WTC11 (cell line): ENCODE measurements at regions not wholly inside any gene's neighbourhood (a gene's known extent, or its start where the extent isn't known, plus 50 kb on each side); places are given as distances from the start of the nearest gene placed in this dataset.

Experiments
- ATAC-seq: fragments of 200-7000 bp; cut with Tn5 transposase; 2 replicates; pipeline ENCODE4 v1.10.0; 2021; ENCODE audit warnings: mild to moderate bottlenecking, moderate library complexity
- CTCF ChIA-PET: fragments of 300-600 bp; sonication (Branson Sonifier 250); formaldehyde crosslinking; loops from one replicate; lab custom pipeline; 2021; ENCODE audit warnings: antibody characterized with exemption; lab: Charles Lee
- POLR2A ChIA-PET: fragments of 350-600 bp; sonication (Branson Sonifier 250); formaldehyde crosslinking; loops from one replicate; lab custom pipeline; 2021; ENCODE audit warnings: antibody characterized with exemption; lab: Charles Lee
- DNase-seq: peaks from one replicate; pipeline ENCODE4 v3.0.0; 2021; ENCODE audit warnings: low spot score
- H3K27ac Mint-ChIP-seq: 2 replicates; pipeline ENCODE4 v1.8.0; 2021; ENCODE audit warnings: mixed read lengths
- H3K27me3 Mint-ChIP-seq: 2 replicates; pipeline ENCODE4 v1.8.0; 2021; ENCODE audit warnings: low read depth, mild to moderate bottlenecking, moderate library complexity, mixed read lengths
- H3K36me3 Mint-ChIP-seq: 2 replicates; pipeline ENCODE4 v1.8.0; 2021; ENCODE audit warnings: mixed read lengths
- H3K4me1 Mint-ChIP-seq: 2 replicates; pipeline ENCODE4 v1.8.0; 2022; ENCODE audit warnings: mixed read lengths
- H3K4me3 Mint-ChIP-seq: 2 replicates; pipeline ENCODE4 v1.8.0; 2021; ENCODE audit warnings: mild to moderate bottlenecking, moderate library complexity, mixed read lengths
- H3K9me3 Mint-ChIP-seq: 2 replicates; pipeline ENCODE4 v1.8.0; 2021; ENCODE audit warnings: mixed read lengths
- CBFB ChIP-seq: sonication (generic); formaldehyde crosslinking; IDR thresholded peaks from 2 replicates; pipeline ENCODE4 v1.8.1; 2022; ENCODE audit warnings: mild to moderate bottlenecking, low read depth, missing genetic modification reagents
- CREM ChIP-seq: sonication (generic); formaldehyde crosslinking; IDR thresholded peaks from 2 replicates; pipeline ENCODE4 v1.8.1; 2022; ENCODE audit warnings: mild to moderate bottlenecking, missing genetic modification reagents, moderate library complexity
- E2F1 ChIP-seq: sonication (generic); formaldehyde crosslinking; IDR thresholded peaks from 2 replicates; pipeline ENCODE4 v1.8.0; 2022; ENCODE audit warnings: mild to moderate bottlenecking, missing genetic modification reagents
- GTF2I ChIP-seq: fragments of 250-450 bp; sonication (Bioruptor Pico); conservative IDR thresholded peaks from 2 replicates; pipeline ENCODE4 v1.4.0; 2021; ENCODE audit warnings: mild to moderate bottlenecking
- KAT7 ChIP-seq: sonication (generic); formaldehyde crosslinking; IDR thresholded peaks from 2 replicates; pipeline ENCODE4 v1.8.1; 2023; ENCODE audit warnings: missing genetic modification reagents, mild to moderate bottlenecking, borderline replicate concordance
- MYBL2 ChIP-seq: sonication (generic); formaldehyde crosslinking; IDR thresholded peaks from 2 replicates; pipeline ENCODE4 v1.8.1; 2023; ENCODE audit warnings: mild to moderate bottlenecking, moderate library complexity, missing genetic modification reagents
- NFE2L1 ChIP-seq: sonication (generic); formaldehyde crosslinking; IDR thresholded peaks from 2 replicates; pipeline ENCODE4 v1.8.1; 2023; ENCODE audit warnings: missing genetic modification reagents
- PRRX2 ChIP-seq: fragments of 250-450 bp; sonication (Bioruptor Pico); IDR thresholded peaks from 2 replicates; pipeline ENCODE4 v1.8.0; 2021; ENCODE audit warnings: mild to moderate bottlenecking
- SMAD4 ChIP-seq: sonication (generic); formaldehyde crosslinking; IDR thresholded peaks from 2 replicates; pipeline ENCODE4 v1.8.0; 2022; ENCODE audit warnings: mild to moderate bottlenecking, missing genetic modification reagents
- TP53 ChIP-seq: sonication (generic); formaldehyde crosslinking; IDR thresholded peaks from 2 replicates; pipeline ENCODE4 v1.8.1; 2023; ENCODE audit warnings: mild to moderate bottlenecking, missing genetic modification reagents
- ZNF121 ChIP-seq: sonication (generic); formaldehyde crosslinking; IDR thresholded peaks from 2 replicates; pipeline ENCODE4 v1.8.0; 2023; ENCODE audit warnings: missing genetic modification reagents
- TF ChIP-seq, protein P1 (sequence below): sonication (generic); formaldehyde crosslinking; IDR thresholded peaks from 2 replicates; pipeline ENCODE4 v1.8.0; 2023; ENCODE audit warnings: missing genetic modification reagents, mild to moderate bottlenecking, borderline replicate concordance
- TF ChIP-seq, protein P2 (sequence below): sonication (generic); formaldehyde crosslinking; IDR thresholded peaks from 2 replicates; pipeline ENCODE4 v1.8.0; 2022; ENCODE audit warnings: mild to moderate bottlenecking, missing genetic modification reagents
- TF ChIP-seq, protein P3 (sequence below): fragments of 250-450 bp; sonication (Bioruptor Pico); IDR thresholded peaks from 2 replicates; pipeline ENCODE4 v1.9.0; 2021; ENCODE audit warnings: mild to moderate bottlenecking
- TF ChIP-seq, protein P4 (sequence below): fragments of 250-450 bp; sonication (Bioruptor Pico); IDR thresholded peaks from 2 replicates; pipeline ENCODE4 v1.9.0; 2021; ENCODE audit warnings: mild to moderate bottlenecking, borderline replicate concordance
- TF ChIP-seq, protein P5 (sequence below): fragments of 200-600 bp; IDR thresholded peaks from 2 replicates; pipeline ENCODE4 v1.8.0; 2022; ENCODE audit warnings: antibody characterized with exemption

DNA sequence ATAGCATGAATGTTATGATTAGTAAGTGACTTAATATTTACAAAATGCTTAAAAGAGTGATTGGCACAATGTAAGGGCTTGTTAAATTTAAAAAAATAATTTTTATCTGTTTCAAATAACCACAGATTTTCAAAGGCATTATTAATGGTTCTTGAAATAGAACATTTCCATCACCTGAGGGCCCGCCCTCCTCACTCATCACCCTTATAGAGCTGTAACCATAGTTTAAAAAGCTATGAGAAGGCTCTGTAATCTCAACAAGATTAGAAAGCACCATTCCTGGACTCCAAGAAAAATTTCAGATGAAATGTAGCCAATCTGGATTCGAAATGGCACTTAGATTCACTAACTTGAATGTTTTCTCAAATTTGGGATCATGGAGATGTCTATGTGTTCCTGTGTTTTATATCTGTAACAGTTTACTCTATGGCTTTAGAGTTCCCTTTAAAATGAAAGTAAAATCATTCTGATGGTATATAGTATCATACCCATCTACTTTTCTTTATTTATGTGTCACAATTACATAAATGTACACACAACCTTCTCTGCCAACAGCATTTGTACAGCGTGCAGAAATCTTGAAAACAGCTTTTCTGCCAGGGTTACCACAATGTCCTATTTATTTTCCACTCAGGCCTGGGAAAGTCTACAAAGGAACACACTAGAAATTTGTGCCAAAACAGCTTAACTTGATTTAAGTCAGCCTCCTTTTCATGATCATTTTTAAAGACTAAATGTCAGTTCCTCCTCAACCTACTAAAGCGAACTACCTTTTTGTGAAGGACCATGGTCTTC, 207.7 kb downstream of the TBX18 start:
- DNase-seq (no peak), ATAC-seq (no peak)
- H3K27ac Mint-ChIP-seq = no peak overlapping the region
- H3K27me3 Mint-ChIP-seq = no peaks in the 10 kb centered on the region
- H3K36me3 Mint-ChIP-seq = no peaks in the 10 kb centered on the region
- POLR2A ChIA-PET = no interaction called here
- CTCF ChIA-PET = no interaction called here
- H3K4me1 Mint-ChIP-seq = peaks cover 5% of the 10 kb centered on the region
- TF ChIP-seq NFE2L1 (CRISPR knock-in tag) = no peak
- TF ChIP-seq, all 79 proteins: peak for 0
- Mint-ChIP-seq H3K9me3 (no peaks in the 10 kb centered on the region), H3K4me3 (no peak overlapping the region)

- ChIA-PET POLR2A (no interaction called here), CTCF (no interaction called here)
- Mint-ChIP-seq H3K4me3 (no peak overlapping the region), H3K36me3 (no peaks in the 10 kb centered on the region), H3K27me3 (no peaks in the 10 kb centered on the region), H3K4me1 (no peaks in the 10 kb centered on the region)
- TF ChIP-seq, protein P1, sequence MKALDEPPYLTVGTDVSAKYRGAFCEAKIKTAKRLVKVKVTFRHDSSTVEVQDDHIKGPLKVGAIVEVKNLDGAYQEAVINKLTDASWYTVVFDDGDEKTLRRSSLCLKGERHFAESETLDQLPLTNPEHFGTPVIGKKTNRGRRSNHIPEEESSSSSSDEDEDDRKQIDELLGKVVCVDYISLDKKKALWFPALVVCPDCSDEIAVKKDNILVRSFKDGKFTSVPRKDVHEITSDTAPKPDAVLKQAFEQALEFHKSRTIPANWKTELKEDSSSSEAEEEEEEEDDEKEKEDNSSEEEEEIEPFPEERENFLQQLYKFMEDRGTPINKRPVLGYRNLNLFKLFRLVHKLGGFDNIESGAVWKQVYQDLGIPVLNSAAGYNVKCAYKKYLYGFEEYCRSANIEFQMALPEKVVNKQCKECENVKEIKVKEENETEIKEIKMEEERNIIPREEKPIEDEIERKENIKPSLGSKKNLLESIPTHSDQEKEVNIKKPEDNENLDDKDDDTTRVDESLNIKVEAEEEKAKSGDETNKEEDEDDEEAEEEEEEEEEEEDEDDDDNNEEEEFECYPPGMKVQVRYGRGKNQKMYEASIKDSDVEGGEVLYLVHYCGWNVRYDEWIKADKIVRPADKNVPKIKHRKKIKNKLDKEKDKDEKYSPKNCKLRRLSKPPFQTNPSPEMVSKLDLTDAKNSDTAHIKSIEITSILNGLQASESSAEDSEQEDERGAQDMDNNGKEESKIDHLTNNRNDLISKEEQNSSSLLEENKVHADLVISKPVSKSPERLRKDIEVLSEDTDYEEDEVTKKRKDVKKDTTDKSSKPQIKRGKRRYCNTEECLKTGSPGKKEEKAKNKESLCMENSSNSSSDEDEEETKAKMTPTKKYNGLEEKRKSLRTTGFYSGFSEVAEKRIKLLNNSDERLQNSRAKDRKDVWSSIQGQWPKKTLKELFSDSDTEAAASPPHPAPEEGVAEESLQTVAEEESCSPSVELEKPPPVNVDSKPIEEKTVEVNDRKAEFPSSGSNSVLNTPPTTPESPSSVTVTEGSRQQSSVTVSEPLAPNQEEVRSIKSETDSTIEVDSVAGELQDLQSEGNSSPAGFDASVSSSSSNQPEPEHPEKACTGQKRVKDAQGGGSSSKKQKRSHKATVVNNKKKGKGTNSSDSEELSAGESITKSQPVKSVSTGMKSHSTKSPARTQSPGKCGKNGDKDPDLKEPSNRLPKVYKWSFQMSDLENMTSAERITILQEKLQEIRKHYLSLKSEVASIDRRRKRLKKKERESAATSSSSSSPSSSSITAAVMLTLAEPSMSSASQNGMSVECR (CRISPR knock-in tag) = no peak
- TF ChIP-seq TP53 = no peak
- TF ChIP-seq, protein P2, sequence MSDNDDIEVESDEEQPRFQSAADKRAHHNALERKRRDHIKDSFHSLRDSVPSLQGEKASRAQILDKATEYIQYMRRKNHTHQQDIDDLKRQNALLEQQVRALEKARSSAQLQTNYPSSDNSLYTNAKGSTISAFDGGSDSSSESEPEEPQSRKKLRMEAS (CRISPR knock-in tag) = no peak
- no peak for TF ChIP-seq SMAD4 (CRISPR knock-in tag)
- TF ChIP-seq, protein P3, sequence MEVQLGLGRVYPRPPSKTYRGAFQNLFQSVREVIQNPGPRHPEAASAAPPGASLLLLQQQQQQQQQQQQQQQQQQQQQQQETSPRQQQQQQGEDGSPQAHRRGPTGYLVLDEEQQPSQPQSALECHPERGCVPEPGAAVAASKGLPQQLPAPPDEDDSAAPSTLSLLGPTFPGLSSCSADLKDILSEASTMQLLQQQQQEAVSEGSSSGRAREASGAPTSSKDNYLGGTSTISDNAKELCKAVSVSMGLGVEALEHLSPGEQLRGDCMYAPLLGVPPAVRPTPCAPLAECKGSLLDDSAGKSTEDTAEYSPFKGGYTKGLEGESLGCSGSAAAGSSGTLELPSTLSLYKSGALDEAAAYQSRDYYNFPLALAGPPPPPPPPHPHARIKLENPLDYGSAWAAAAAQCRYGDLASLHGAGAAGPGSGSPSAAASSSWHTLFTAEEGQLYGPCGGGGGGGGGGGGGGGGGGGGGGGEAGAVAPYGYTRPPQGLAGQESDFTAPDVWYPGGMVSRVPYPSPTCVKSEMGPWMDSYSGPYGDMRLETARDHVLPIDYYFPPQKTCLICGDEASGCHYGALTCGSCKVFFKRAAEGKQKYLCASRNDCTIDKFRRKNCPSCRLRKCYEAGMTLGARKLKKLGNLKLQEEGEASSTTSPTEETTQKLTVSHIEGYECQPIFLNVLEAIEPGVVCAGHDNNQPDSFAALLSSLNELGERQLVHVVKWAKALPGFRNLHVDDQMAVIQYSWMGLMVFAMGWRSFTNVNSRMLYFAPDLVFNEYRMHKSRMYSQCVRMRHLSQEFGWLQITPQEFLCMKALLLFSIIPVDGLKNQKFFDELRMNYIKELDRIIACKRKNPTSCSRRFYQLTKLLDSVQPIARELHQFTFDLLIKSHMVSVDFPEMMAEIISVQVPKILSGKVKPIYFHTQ (CRISPR knock-in tag) = no peak
- TF ChIP-seq PRRX2 (CRISPR knock-in tag) = no peak
- TF ChIP-seq, all 79 proteins: peak for 0
- Mint-ChIP-seq H3K27ac (no peak overlapping the region), H3K9me3 (no peaks in the 10 kb centered on the region)
- DNase-seq (no peak), ATAC-seq (no peak)
Observed at GRCh38 chr6:84554706-84555105, 209.7 kb downstream of the TBX18 start.

- no peaks in the 10 kb centered on the region for H3K4me1 Mint-ChIP-seq
- ATAC-seq (no peak), DNase-seq (no peak)
- H3K4me3 Mint-ChIP-seq = no peak overlapping the region
- no peaks in the 10 kb centered on the region for H3K27me3 Mint-ChIP-seq
- H3K27ac Mint-ChIP-seq = no peak overlapping the region
- ChIA-PET POLR2A (no interaction called here), CTCF (no interaction called here)
- H3K9me3 Mint-ChIP-seq = no peaks in the 10 kb centered on the region
- H3K36me3 Mint-ChIP-seq = no peaks in the 10 kb centered on the region
- TF ChIP-seq ZNF121 (CRISPR knock-in tag) (no peak), CBFB (CRISPR knock-in tag) (no peak), KAT7 (CRISPR knock-in tag) (no peak), CREM (CRISPR knock-in tag) (no peak), MYBL2 (CRISPR knock-in tag) (no peak), GTF2I (CRISPR knock-in tag) (no peak), E2F1 (CRISPR knock-in tag) (no peak)
- TF ChIP-seq, protein P4, sequence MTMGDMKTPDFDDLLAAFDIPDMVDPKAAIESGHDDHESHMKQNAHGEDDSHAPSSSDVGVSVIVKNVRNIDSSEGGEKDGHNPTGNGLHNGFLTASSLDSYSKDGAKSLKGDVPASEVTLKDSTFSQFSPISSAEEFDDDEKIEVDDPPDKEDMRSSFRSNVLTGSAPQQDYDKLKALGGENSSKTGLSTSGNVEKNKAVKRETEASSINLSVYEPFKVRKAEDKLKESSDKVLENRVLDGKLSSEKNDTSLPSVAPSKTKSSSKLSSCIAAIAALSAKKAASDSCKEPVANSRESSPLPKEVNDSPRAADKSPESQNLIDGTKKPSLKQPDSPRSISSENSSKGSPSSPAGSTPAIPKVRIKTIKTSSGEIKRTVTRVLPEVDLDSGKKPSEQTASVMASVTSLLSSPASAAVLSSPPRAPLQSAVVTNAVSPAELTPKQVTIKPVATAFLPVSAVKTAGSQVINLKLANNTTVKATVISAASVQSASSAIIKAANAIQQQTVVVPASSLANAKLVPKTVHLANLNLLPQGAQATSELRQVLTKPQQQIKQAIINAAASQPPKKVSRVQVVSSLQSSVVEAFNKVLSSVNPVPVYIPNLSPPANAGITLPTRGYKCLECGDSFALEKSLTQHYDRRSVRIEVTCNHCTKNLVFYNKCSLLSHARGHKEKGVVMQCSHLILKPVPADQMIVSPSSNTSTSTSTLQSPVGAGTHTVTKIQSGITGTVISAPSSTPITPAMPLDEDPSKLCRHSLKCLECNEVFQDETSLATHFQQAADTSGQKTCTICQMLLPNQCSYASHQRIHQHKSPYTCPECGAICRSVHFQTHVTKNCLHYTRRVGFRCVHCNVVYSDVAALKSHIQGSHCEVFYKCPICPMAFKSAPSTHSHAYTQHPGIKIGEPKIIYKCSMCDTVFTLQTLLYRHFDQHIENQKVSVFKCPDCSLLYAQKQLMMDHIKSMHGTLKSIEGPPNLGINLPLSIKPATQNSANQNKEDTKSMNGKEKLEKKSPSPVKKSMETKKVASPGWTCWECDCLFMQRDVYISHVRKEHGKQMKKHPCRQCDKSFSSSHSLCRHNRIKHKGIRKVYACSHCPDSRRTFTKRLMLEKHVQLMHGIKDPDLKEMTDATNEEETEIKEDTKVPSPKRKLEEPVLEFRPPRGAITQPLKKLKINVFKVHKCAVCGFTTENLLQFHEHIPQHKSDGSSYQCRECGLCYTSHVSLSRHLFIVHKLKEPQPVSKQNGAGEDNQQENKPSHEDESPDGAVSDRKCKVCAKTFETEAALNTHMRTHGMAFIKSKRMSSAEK (CRISPR knock-in tag) = no peak
- TF ChIP-seq, protein P5, sequence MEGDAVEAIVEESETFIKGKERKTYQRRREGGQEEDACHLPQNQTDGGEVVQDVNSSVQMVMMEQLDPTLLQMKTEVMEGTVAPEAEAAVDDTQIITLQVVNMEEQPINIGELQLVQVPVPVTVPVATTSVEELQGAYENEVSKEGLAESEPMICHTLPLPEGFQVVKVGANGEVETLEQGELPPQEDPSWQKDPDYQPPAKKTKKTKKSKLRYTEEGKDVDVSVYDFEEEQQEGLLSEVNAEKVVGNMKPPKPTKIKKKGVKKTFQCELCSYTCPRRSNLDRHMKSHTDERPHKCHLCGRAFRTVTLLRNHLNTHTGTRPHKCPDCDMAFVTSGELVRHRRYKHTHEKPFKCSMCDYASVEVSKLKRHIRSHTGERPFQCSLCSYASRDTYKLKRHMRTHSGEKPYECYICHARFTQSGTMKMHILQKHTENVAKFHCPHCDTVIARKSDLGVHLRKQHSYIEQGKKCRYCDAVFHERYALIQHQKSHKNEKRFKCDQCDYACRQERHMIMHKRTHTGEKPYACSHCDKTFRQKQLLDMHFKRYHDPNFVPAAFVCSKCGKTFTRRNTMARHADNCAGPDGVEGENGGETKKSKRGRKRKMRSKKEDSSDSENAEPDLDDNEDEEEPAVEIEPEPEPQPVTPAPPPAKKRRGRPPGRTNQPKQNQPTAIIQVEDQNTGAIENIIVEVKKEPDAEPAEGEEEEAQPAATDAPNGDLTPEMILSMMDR = no peak
Observed at GRCh38 chr6:84554074-84554473, 210.3 kb downstream of the TBX18 start.
